Loucy (cell line): ENCODE measurements at regions not wholly inside any gene's neighbourhood (a gene's known extent, or its start where the extent isn't known, plus 50 kb on each side); places are given as distances from the start of the nearest gene placed in this dataset.
"Not testable (repeated sequence)": the region's sequence is repeated elsewhere in the genome, so short reads cannot be mapped to it uniquely, and the experiment has no call there.

Source experiments
- EZH2phosphoT487 ChIP-seq: fragments of 200-600 bp; IDR thresholded peaks from 2 replicates; pipeline ENCODE4 v1.6.1; 2018; ENCODE audit warnings: antibody characterized with exemption, mild to moderate bottlenecking, moderate library complexity, borderline replicate concordance
- TF ChIP-seq, protein P1 (sequence below): fragments of 200-600 bp; sonication (generic); conservative IDR thresholded peaks from 2 replicates; pipeline ENCODE4 v1.5.1; 2014; ENCODE audit warnings: mild to moderate bottlenecking, antibody characterized with exemption, low read length

GRCh38 chr6:102808944-102809505 lies 1415.5 kb downstream of the GRIK2 start:
- TF ChIP-seq, protein P1, sequence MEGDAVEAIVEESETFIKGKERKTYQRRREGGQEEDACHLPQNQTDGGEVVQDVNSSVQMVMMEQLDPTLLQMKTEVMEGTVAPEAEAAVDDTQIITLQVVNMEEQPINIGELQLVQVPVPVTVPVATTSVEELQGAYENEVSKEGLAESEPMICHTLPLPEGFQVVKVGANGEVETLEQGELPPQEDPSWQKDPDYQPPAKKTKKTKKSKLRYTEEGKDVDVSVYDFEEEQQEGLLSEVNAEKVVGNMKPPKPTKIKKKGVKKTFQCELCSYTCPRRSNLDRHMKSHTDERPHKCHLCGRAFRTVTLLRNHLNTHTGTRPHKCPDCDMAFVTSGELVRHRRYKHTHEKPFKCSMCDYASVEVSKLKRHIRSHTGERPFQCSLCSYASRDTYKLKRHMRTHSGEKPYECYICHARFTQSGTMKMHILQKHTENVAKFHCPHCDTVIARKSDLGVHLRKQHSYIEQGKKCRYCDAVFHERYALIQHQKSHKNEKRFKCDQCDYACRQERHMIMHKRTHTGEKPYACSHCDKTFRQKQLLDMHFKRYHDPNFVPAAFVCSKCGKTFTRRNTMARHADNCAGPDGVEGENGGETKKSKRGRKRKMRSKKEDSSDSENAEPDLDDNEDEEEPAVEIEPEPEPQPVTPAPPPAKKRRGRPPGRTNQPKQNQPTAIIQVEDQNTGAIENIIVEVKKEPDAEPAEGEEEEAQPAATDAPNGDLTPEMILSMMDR, result not testable (repeated sequence)
- TF ChIP-seq EZH2phosphoT487, result not testable (repeated sequence)
